Astrocyte (in vitro differentiated cells and primary cell): ENCODE measurements at regions not wholly inside any gene's neighbourhood (a gene's known extent, or its start where the extent isn't known, plus 50 kb on each side); places are given as distances from the start of the nearest gene placed in this dataset.

Experiments
- DNase-seq: peaks from one replicate; pipeline ENCODE4 v3.0.0-alpha.2; 2010; ENCODE audit warnings: low read depth
- FAIRE-seq: peaks from 2 replicates; lab custom pipeline; 2011; peaks lifted over from hg19 to GRCh38; lab: Jason Lieb, UNC
- H2AFZ ChIP-seq: 2 replicates; pipeline ENCODE4 v1.6.0; 2012; ENCODE audit warnings: low read depth, low read length, inconsistent platforms
- H3K27ac ChIP-seq: 2 replicates; pipeline ENCODE4 v1.5.1; 2011; ENCODE audit warnings: low read depth, low read length, inconsistent platforms
- H3K27me3 ChIP-seq: 2 replicates; pipeline ENCODE4 v1.6.0; 2011; ENCODE audit warnings: low read length, inconsistent platforms; ENCODE audit not compliant: insufficient read depth
- H3K36me3 ChIP-seq: 2 replicates; pipeline ENCODE4 v1.5.1; 2011; ENCODE audit warnings: low read length, inconsistent platforms; ENCODE audit not compliant: insufficient read depth
- H3K4me1 ChIP-seq: 2 replicates; pipeline ENCODE4 v1.5.1; 2011; ENCODE audit warnings: low read length, inconsistent platforms; ENCODE audit not compliant: insufficient read depth
- H3K4me2 ChIP-seq: 2 replicates; pipeline ENCODE4 v1.6.0; 2012; ENCODE audit warnings: low read length, inconsistent platforms
- H3K4me3 ChIP-seq: 2 replicates; pipeline ENCODE4 v1.5.1; 2011; ENCODE audit warnings: low read depth, mild to moderate bottlenecking, low read length, inconsistent platforms; ENCODE audit not compliant: insufficient read depth
- H3K79me2 ChIP-seq: 2 replicates; pipeline ENCODE4 v1.6.0; 2012; ENCODE audit warnings: mild to moderate bottlenecking, low read length, inconsistent platforms; ENCODE audit not compliant: insufficient read depth
- H3K9ac ChIP-seq: 2 replicates; pipeline ENCODE4 v1.6.0; 2012; ENCODE audit warnings: mild to moderate bottlenecking, low read length, inconsistent platforms
- H3K9me3 ChIP-seq: 2 replicates; pipeline ENCODE4 v1.5.1; 2012; ENCODE audit warnings: low read depth, mild to moderate bottlenecking, low read length, inconsistent platforms; ENCODE audit not compliant: insufficient read depth
- H4K20me1 ChIP-seq: 2 replicates; pipeline ENCODE4 v1.6.0; 2012; ENCODE audit warnings: low read length, inconsistent platforms; ENCODE audit not compliant: insufficient read depth
- H3K27ac Mint-ChIP-seq: one replicate; pipeline ENCODE4 v1.8.0; 2021; ENCODE audit warnings: mild to moderate bottlenecking, mixed read lengths; ENCODE audit not compliant: unreplicated experiment
- H3K27me3 Mint-ChIP-seq: one replicate; pipeline ENCODE4 v1.8.0; 2021; ENCODE audit warnings: low read depth, mixed read lengths; ENCODE audit not compliant: unreplicated experiment
- H3K36me3 Mint-ChIP-seq: one replicate; pipeline ENCODE4 v1.8.0; 2021; ENCODE audit warnings: low read depth, mixed read lengths; ENCODE audit not compliant: unreplicated experiment
- H3K4me1 Mint-ChIP-seq: one replicate; pipeline ENCODE4 v1.8.0; 2021; ENCODE audit warnings: low read depth, mixed read lengths; ENCODE audit not compliant: unreplicated experiment
- H3K4me3 Mint-ChIP-seq: one replicate; pipeline ENCODE4 v1.8.0; 2021; ENCODE audit warnings: mild to moderate bottlenecking, moderate library complexity, mixed read lengths; ENCODE audit not compliant: unreplicated experiment
- H3K9me3 Mint-ChIP-seq: one replicate; pipeline ENCODE4 v1.8.0; 2021; ENCODE audit warnings: mild to moderate bottlenecking, mixed read lengths; ENCODE audit not compliant: unreplicated experiment
- CTCF ChIP-seq: IDR thresholded peaks from 2 replicates; pipeline ENCODE4 v1.5.1; 2011; ENCODE audit warnings: low read depth, mild to moderate bottlenecking, inconsistent platforms, low read length, moderate library complexity; ENCODE audit not compliant: insufficient read depth
- EZH2 ChIP-seq: IDR thresholded peaks from 2 replicates; pipeline ENCODE4 v1.6.1; 2012; ENCODE audit warnings: mild to moderate bottlenecking, low read length, inconsistent platforms; ENCODE audit not compliant: insufficient read depth

GRCh38 chr4:11038926-11039325 lies 354.4 kb upstream of the CLNK start:
- Histone ChIP-seq H3K27me3 (no peaks in the 10 kb centered on the region), H3K79me2 (no peaks in the 10 kb centered on the region), H3K4me3 (no peak overlapping the region), H3K9me3 (no peaks in the 10 kb centered on the region), H3K27ac (no peak overlapping the region), H4K20me1 (no peaks in the 10 kb centered on the region), H3K36me3 (no peaks in the 10 kb centered on the region), H3K4me2 (no peak overlapping the region), H3K4me1 (no peaks in the 10 kb centered on the region), H3K9ac (no peak overlapping the region), H2AFZ (no peak overlapping the region)
- H3K27me3 Mint-ChIP-seq: peaks cover 4% of the 10 kb centered on the region
- FAIRE-seq (no peak), DNase-seq (no peak)
- H3K36me3 Mint-ChIP-seq: no peaks in the 10 kb centered on the region
- no peaks in the 10 kb centered on the region for H3K4me1 Mint-ChIP-seq
- peaks cover 4% of the 10 kb centered on the region for H3K9me3 Mint-ChIP-seq
- no peak overlapping the region for H3K4me3 Mint-ChIP-seq
- no peak overlapping the region for H3K27ac Mint-ChIP-seq
- TF ChIP-seq EZH2 (no peak), CTCF (no peak)

GRCh38 chr4:11037637-11038036 lies 353.1 kb upstream of the CLNK start:
- Histone ChIP-seq H2AFZ (no peak overlapping the region), H3K4me1 (no peaks in the 10 kb centered on the region), H3K4me2 (no peak overlapping the region), H3K27ac (no peak overlapping the region), H3K9me3 (no peaks in the 10 kb centered on the region), H3K4me3 (no peak overlapping the region), H3K79me2 (no peaks in the 10 kb centered on the region), H3K36me3 (no peaks in the 10 kb centered on the region), H3K9ac (no peak overlapping the region), H4K20me1 (no peaks in the 10 kb centered on the region), H3K27me3 (no peaks in the 10 kb centered on the region)
- FAIRE-seq (no peak), DNase-seq (no peak)
- Mint-ChIP-seq H3K27ac (no peak overlapping the region), H3K4me1 (no peaks in the 10 kb centered on the region), H3K4me3 (no peak overlapping the region), H3K36me3 (no peaks in the 10 kb centered on the region), H3K9me3 (no peaks in the 10 kb centered on the region), H3K27me3 (peaks cover 4% of the 10 kb centered on the region)
- TF ChIP-seq EZH2: no peak
- no peak for TF ChIP-seq CTCF

- no peak overlapping the region for H3K27ac ChIP-seq
- no peak for DNase-seq
- no peaks in the 10 kb centered on the region for H3K4me1 ChIP-seq
- no peak overlapping the region for H3K4me2 ChIP-seq
- no peak overlapping the region for H3K4me3 Mint-ChIP-seq
- no peak overlapping the region for H3K4me3 ChIP-seq
- H3K27me3 ChIP-seq: no peaks in the 10 kb centered on the region
- H3K27me3 Mint-ChIP-seq: peaks cover 6% of the 10 kb centered on the region
- no peak overlapping the region for H3K27ac Mint-ChIP-seq
- H3K36me3 ChIP-seq: no peaks in the 10 kb centered on the region
- no peak overlapping the region for H3K9ac ChIP-seq
- no peaks in the 10 kb centered on the region for H3K36me3 Mint-ChIP-seq
- H3K79me2 ChIP-seq: no peaks in the 10 kb centered on the region
- no peaks in the 10 kb centered on the region for H3K9me3 ChIP-seq
- no peak overlapping the region for H2AFZ ChIP-seq
- H3K9me3 Mint-ChIP-seq: peaks cover 2% of the 10 kb centered on the region
- no peak for TF ChIP-seq CTCF
- no peak for TF ChIP-seq EZH2
- FAIRE-seq: no peak
- H3K4me1 Mint-ChIP-seq: peaks cover 7% of the 10 kb centered on the region
- H4K20me1 ChIP-seq: no peaks in the 10 kb centered on the region
Measured at GRCh38 chr4:11028334-11028733, 343.8 kb upstream of the CLNK start.
